ENCODE measurements at regions not wholly inside any gene's neighbourhood (a gene's known extent, or its start where the extent isn't known, plus 50 kb on each side); places are given as distances from the start of the nearest gene placed in this dataset.

DNA sequence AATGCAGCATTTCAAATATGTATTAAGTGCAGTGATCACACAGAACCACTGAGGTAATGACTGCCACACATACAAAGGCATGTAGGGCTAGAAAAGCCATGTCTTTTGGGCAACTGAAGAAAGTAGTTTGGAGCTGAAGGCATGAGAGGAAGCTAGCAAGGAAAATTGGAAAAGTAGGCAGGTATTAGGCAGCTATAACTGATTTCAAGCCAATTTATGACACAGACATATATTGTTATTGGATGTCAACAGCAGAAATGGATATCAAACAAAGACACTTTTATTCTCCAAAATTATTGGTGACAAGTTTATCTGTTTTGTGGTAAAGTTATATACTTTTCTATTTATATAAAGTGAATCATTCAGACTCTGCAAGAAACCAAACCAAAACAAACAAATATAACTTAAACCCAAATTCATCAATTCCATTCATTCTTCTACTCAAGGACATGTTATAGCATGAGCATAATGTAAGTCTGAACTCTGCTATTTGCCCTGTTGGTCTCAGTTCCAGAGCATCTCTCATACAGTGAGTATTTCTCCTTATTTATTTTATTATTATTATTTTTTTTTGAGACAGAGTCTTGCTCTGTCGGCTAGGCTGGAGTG is 307.4 kb upstream of the COL8A1 start:
- ATAC-seq = no peak
- no peaks in the 10 kb centered on the region for H4K20me1 ChIP-seq (ENCODE audit: insufficient read depth, low read length)
- intact Hi-C loops (cut with micrococcal nuclease; ENCODE audit: unreplicated experiment) = no loop called here
- no peak overlapping the region for H3K4me2 ChIP-seq (ENCODE audit: low read depth, low read length)
- no peak for DNase-seq (ENCODE audit: low spot score)
- H3K9ac ChIP-seq (ENCODE audit: insufficient read depth, low read depth, low read length) = no peak overlapping the region
- CTCF ChIA-PET (ENCODE audit: low intra/inter-chr PET ratio, low total read pairs) = no interaction called here
- H3K9me3 ChIP-seq (ENCODE audit: low read length) = no peaks in the 10 kb centered on the region
- no peak overlapping the region for H3K4me3 ChIP-seq (replicated peaks in 1 of 3; ENCODE audit: insufficient read depth in 1 of 3, low read depth in 2 of 3, low read length in 3 of 3)
- FAIRE-seq = no peak
- WGBS (ENCODE audit: low lambda C conversion rate) = 4% methylated on average over 1 of the region's 1 CpG
- POLR2A ChIA-PET = no interaction called here
- in situ Hi-C loops (cut with HindIII; ENCODE audit: extremely low pct_ligation_motif_present, low pct_unique_long_range_greater_than_20kb) = no loop called here
- no peaks in the 10 kb centered on the region for H3K4me1 ChIP-seq (ENCODE audit: insufficient read depth, low read length)
- no peak overlapping the region for H3K27ac ChIP-seq (ENCODE audit: extremely low read length, insufficient read depth, low read length)
- no peaks in the 10 kb centered on the region for H3K36me3 ChIP-seq (replicated peaks in 1 of 2; ENCODE audit: control insufficient read depth in 1 of 2, insufficient read depth in 2 of 2, low read length in 2 of 2)
- no TSS peak for BruUV-seq (replicated peaks)
- no peaks in the 10 kb centered on the region for H3K79me2 ChIP-seq (ENCODE audit: insufficient read depth, low read length)
- TF ChIP-seq NFE2L1 (CRISPR knock-in tag; IDR thresholded peaks at IDR 0.05; ENCODE audit: borderline replicate concordance) (no peak), ZFYVE20 (CRISPR knock-in tag; IDR thresholded peaks at IDR 0.05; ENCODE audit: borderline replicate concordance, low read depth) (no peak), FOXK2 (IDR thresholded peaks at IDR 0.05) (no peak), MED8 (CRISPR knock-in tag; IDR thresholded peaks at IDR 0.05; ENCODE audit: insufficient replicate concordance) (no peak), ZNF672 (CRISPR knock-in tag; IDR thresholded peaks at IDR 0.05) (no peak)
- TF ChIP-seq, protein P1, sequence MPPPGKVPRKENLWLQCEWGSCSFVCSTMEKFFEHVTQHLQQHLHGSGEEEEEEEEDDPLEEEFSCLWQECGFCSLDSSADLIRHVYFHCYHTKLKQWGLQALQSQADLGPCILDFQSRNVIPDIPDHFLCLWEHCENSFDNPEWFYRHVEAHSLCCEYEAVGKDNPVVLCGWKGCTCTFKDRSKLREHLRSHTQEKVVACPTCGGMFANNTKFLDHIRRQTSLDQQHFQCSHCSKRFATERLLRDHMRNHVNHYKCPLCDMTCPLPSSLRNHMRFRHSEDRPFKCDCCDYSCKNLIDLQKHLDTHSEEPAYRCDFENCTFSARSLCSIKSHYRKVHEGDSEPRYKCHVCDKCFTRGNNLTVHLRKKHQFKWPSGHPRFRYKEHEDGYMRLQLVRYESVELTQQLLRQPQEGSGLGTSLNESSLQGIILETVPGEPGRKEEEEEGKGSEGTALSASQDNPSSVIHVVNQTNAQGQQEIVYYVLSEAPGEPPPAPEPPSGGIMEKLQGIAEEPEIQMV (CRISPR knock-in tag; IDR thresholded peaks at IDR 0.05; ENCODE audit: low read depth) = no peak
- TF ChIP-seq, protein P2, sequence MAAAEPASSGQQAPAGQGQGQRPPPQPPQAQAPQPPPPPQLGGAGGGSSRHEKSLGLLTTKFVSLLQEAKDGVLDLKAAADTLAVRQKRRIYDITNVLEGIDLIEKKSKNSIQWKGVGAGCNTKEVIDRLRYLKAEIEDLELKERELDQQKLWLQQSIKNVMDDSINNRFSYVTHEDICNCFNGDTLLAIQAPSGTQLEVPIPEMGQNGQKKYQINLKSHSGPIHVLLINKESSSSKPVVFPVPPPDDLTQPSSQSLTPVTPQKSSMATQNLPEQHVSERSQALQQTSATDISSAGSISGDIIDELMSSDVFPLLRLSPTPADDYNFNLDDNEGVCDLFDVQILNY (CRISPR knock-in tag; conservative IDR thresholded peaks at IDR 0.05) = no peak
- no peaks in the 10 kb centered on the region for H3K27me3 ChIP-seq (ENCODE audit: control insufficient read depth in 1 of 2, insufficient read depth in 2 of 2, low read length in 2 of 2)
- no peak overlapping the region for H2AFZ ChIP-seq (ENCODE audit: low read length)

Measured in HepG2 (cell line).